NCI-H345 (cell line): ENCODE measurements at regions not wholly inside any gene's neighbourhood (a gene's known extent, or its start where the extent isn't known, plus 50 kb on each side); places are given as distances from the start of the nearest gene placed in this dataset.
"Not testable (repeated sequence)": the region's sequence is repeated elsewhere in the genome, so short reads cannot be mapped to it uniquely, and the experiment has no call there.

ENCODE experiments used
- DNase-seq: peaks from one replicate; lab custom pipeline; 2025; lab: John Stamatoyannopoulos, UW

DNA sequence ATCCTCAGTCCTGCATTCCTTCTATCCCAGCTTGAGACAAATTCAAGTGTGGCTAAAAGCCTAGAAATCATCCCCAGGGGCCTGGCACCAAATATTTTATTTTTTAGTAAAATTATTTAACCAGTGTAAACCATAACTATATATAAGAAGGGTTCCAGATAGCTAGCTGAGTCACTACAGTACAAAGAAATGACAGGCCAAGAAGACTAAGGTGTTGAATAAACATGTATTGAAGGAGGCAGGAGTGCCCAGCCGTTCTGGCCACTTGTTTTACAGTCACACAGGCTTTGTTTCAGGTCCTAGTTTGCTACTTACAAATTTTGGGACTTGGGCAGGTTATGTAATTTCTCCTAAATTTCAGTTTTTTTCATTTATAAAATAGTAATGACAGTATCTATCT, 225.9 kb upstream of the PITX2 start:
- DNase-seq: no peak

GRCh38 chr4:110849461-110849860, 226.6 kb upstream of the PITX2 start:
- no peak for DNase-seq

- DNase-seq: no peak
Observed at GRCh38 chr4:110850461-110851442, 227.9 kb upstream of the PITX2 start.

DNA sequence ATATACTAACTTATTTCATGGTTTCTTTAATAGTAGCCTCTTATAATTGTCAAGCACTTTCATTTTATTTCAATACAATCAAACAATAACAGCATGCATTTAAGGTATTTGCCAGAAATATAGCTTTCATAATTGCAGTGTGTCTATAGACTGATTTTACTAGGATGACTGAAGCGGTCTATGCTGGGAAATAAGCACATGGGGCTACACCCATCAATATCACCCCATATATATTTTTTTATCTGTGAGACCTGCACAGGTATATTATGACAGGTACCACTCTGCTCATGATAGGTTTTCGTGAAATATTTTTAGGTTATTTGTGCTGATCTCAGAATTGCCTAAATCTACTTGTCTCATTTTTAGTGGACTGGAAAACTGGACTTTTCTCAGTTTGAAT, 229.1 kb upstream of the PITX2 start:
- no peak for DNase-seq

- no peak for DNase-seq
Observed at GRCh38 chr4:110852793-110853192, 229.9 kb upstream of the PITX2 start.

DNA sequence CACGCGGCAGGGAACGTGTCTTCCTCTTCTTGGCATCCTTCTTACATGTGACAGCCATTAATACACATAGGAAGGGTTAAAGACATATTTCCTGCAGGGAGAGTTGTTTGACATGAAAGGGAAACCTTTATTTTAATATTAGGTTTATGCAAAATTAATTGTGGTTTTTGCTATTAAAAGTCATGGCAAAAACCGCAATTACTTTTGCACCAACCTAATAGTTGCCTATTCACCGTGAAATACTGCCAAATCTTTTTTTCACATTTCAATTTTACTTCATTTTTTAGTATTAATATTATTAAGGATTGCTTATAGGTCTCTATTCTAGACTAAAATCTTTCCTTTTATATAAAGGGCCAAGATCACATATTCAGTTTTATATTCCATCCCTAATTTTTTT, 230.4 kb upstream of the PITX2 start:
- DNase-seq: no peak

DNA sequence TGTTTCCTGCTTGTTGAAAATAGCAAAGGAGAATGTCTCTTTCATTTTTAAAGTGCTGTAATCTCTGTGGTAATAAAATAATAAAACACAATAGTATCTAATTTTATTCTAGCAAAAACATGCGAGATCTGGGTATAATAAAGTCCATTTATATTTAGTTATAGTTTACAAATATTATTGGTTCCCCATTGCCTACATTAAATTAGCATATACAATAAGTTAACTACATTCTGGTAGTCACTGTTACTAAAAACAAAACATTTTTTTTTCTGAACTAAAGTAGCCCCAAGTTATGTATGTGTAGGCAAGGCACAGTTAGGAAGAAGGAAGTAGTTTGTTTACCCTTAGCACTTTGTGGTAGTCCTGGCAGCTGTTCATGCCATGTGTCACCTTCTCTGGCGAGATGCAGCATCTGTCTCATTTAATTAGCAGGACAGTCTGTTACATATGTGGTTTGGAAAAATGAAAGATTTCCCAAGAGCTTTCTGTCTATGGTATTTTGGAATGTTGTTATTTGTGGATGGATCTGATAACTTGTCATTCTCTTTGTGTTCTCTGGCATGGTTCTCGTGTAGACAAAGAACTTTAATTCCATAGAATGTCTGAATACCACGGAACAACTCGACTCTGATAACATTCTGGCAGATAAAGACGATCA, 231.3 kb upstream of the PITX2 start:
- no peak for DNase-seq

- DNase-seq: no peak
Observed at GRCh38 chr4:110860125-110860524, 237.2 kb upstream of the PITX2 start.

- no peak for DNase-seq
Observed at GRCh38 chr4:110860901-110861300, 238.0 kb upstream of the PITX2 start.

- DNase-seq: no peak
Observed at GRCh38 chr4:110865611-110866259, 242.9 kb upstream of the PITX2 start.

GRCh38 chr4:110867251-110867960, 244.5 kb upstream of the PITX2 start:
- DNase-seq: no peak

DNA sequence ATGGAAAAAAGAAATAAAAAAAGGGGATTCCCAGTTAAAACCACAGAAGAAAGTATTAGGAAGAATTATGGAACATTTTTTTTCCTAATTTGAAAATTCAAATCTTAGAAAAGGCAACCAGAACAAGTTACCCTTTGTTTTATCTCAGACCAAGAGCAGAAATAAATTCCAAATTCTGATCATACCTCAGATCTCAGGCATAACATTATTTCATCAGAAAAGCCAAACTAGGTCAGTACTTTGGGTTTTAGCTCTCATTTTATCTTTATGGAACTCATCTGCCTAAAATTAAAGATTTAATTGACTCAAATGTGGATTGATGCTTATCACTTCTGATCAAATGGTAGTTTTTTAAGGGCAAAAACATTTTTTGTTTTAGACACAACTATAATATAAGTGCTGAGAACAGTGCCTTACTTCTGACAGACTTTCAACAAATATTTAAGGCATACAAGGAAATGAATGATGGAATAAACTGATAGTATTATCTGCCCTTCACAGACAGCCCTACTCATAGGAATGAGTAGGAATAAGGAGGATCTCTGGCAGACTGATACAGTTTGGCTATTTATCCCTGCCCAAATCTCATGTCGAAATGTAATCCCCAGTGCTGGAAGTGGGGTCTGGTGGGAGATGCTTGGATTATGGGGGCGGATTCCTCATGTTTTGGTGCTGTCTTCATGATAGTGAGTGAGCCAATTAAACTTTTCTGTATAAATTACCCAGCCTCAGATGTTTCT, 245.3 kb upstream of the PITX2 start:
- DNase-seq: no peak

DNA sequence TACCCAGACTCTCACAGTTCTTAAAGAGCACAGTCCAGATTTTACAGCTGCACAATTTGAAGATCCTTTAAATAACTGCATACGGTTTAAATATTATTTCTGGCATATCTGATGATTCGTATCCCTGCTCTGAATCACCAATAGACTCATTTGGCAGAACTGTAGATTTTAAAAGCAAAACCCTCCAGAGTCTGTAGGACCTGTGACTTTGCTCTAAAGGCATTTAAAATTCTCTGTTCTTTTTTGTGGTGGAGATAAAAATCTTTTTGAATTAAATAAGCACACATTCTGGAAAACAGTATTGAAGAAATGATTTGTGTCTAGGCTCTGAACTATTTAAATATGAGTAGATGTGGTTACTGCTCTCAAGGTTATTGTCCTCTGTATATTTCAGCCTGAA, 246.2 kb upstream of the PITX2 start:
- DNase-seq: no peak

GRCh38 chr4:110869862-110870572, 247.1 kb upstream of the PITX2 start:
- DNase-seq: peak; percentile 92

DNA sequence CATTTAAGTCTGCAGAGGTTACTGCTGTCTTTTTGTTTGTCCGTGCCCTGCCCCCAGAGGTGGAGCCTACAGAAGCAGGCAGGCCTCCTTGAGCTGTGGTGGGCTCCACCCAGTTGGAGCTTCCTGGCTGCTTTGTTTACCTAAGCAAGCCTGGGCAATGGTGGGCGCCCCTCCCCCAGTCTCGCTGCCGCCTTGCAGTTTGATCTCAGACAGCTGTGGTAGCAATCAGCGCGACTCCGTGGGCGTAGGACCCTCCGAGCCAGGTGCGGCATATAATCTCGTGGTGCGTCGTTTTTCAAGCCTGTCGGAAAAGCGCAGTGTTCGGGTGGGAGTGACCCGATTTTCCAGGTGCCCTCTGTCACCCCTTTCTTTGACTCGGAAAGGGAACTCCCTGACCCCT, 253.3 kb upstream of the PITX2 start:
- DNase-seq: not testable (repeated sequence)

- DNase-seq: no peak
Observed at GRCh38 chr4:110876866-110877265, 254.0 kb upstream of the PITX2 start.

GRCh38 chr4:110877778-110878370, 255.0 kb upstream of the PITX2 start:
- DNase-seq: no peak

GRCh38 chr4:110878413-110878812, 255.5 kb upstream of the PITX2 start:
- DNase-seq: no peak

DNA sequence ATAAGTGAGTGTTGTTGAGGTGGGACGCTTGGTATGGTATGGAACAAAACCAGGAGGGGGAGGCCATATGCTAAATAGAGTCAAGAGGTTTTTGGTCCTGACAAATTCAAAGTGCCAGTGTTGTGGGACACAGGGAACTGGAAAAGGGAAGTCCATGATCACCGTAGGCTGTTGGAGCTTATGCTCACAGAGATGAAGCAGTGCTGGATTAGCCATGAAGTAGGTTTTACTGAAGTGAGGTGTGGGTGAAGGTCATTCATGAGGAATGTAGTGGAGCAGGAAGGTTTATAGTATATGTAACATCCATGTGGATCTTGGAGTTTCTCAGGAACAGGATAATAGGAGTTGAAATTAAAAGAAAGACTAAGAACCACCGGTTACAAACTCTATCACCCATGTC, 256.1 kb upstream of the PITX2 start:
- no peak for DNase-seq

GRCh38 chr4:110886270-110886669, 263.4 kb upstream of the PITX2 start:
- DNase-seq: no peak
